IMR-90 (cell line): ENCODE measurements at regions not wholly inside any gene's neighbourhood (a gene's known extent, or its start where the extent isn't known, plus 50 kb on each side); places are given as distances from the start of the nearest gene placed in this dataset.

Source experiments
- ATAC-seq: fragments of 200-7000 bp; cut with Tn5 transposase; 2 replicates; pipeline ENCODE4 v1.9.1; 2020; ENCODE audit warnings: low read depth, mild to moderate bottlenecking, moderate library complexity
- BruUV-seq: library from RNA; stranded (reverse); fragments of 400-500 nt; replicated peaks from 2 replicates; lab custom pipeline; 2021; lab: Mats Ljungman, UMichigan
- CTCF ChIA-PET: fragments of 300-600 bp; formaldehyde crosslinking; extraction: SDS; loops from one replicate; lab custom pipeline; 2021; ENCODE audit warnings: antibody characterized with exemption; lab: Yijun Ruan, JAX
- POLR2A ChIA-PET: fragments of 300-600 bp; sonication (Branson Sonifier 250); formaldehyde crosslinking; loops from one replicate; lab custom pipeline; 2022; ENCODE audit warnings: antibody characterized with exemption; ENCODE audit not compliant: unreplicated experiment; lab: Charles Lee
- DNase-seq: peaks from one replicate; pipeline ENCODE4 v3.0.0; 2013
- H2AFZ ChIP-seq: replicated peaks from 2 replicates; pipeline ENCODE3; 2013; ENCODE audit warnings: low read length, mild to moderate bottlenecking; ENCODE audit not compliant: poor library complexity
- H2AK5ac ChIP-seq: 2 replicates; pipeline ENCODE4 v1.6.1; 2013; ENCODE audit warnings: low read depth, low read length, inconsistent platforms
- H2AK9ac ChIP-seq: replicated peaks from 2 replicates; pipeline ENCODE3; 2013; ENCODE audit warnings: mild to moderate bottlenecking, low read depth, low read length, moderate library complexity; ENCODE audit not compliant: poor library complexity
- H2BK120ac ChIP-seq: 2 replicates; pipeline ENCODE4 v1.6.1; 2013; ENCODE audit warnings: low read depth, low read length, inconsistent platforms
- H2BK15ac ChIP-seq: 3 replicates; pipeline ENCODE4 v1.6.1; 2013; ENCODE audit warnings: low read depth, low read length, inconsistent platforms
- H2BK20ac ChIP-seq: 2 replicates; pipeline ENCODE4 v1.6.1; 2013; ENCODE audit warnings: low read depth, mild to moderate bottlenecking, inconsistent platforms, low read length, moderate library complexity
- H2BK5ac ChIP-seq: 2 replicates; pipeline ENCODE4 v1.6.1; 2013; ENCODE audit warnings: mild to moderate bottlenecking, low read depth, low read length, inconsistent platforms; ENCODE audit not compliant: poor library complexity, severe bottlenecking
- H3K14ac ChIP-seq: replicated peaks from 2 replicates; pipeline ENCODE4 v1.6.1; 2013; ENCODE audit warnings: low read depth, low read length, inconsistent platforms
- H3K18ac ChIP-seq: 2 replicates; pipeline ENCODE4 v1.6.1; 2013; ENCODE audit warnings: low read depth, low read length, control low read depth
- H3K23ac ChIP-seq: 2 replicates; pipeline ENCODE4 v1.6.1; 2013; ENCODE audit warnings: low read depth, low read length, inconsistent platforms
- H3K27ac ChIP-seq: 2 replicates; pipeline ENCODE4 v1.5.1; 2013; ENCODE audit warnings: mild to moderate bottlenecking, control low read depth, low read length; ENCODE audit not compliant: insufficient read depth
- H3K27me3 ChIP-seq: 2 replicates; pipeline ENCODE4 v1.6.1; 2013; ENCODE audit warnings: low read length; ENCODE audit not compliant: control insufficient read depth, insufficient read depth
- H3K36me3 ChIP-seq: 2 replicates; pipeline ENCODE4 v1.6.1; 2013; ENCODE audit warnings: low read length, mixed read lengths; ENCODE audit not compliant: control insufficient read depth, insufficient read depth
- H3K4ac ChIP-seq: 2 replicates; pipeline ENCODE4 v1.6.1; 2013; ENCODE audit warnings: low read depth, low read length, inconsistent platforms
- H3K4me1 ChIP-seq: 2 replicates; pipeline ENCODE4 v1.6.1; 2013; ENCODE audit warnings: low read length, mixed read lengths; ENCODE audit not compliant: control insufficient read depth, insufficient read depth
- H3K4me2 ChIP-seq: 2 replicates; pipeline ENCODE4 v1.6.1; 2013; ENCODE audit warnings: low read depth, mild to moderate bottlenecking, control low read depth, low read length, moderate library complexity
- H3K4me3 ChIP-seq: 2 replicates; pipeline ENCODE4 v1.5.1; 2013; ENCODE audit warnings: low read depth, mild to moderate bottlenecking, control low read depth, low read length, moderate library complexity; ENCODE audit not compliant: insufficient read depth
- H3K56ac ChIP-seq: 2 replicates; pipeline ENCODE4 v1.6.1; 2013; ENCODE audit warnings: low read length, inconsistent platforms; ENCODE audit not compliant: insufficient read depth; ENCODE audit errors: extremely low read depth
- H3K79me1 ChIP-seq, 2 experiments: 2 replicates each; pipeline ENCODE4 v1.6.1; 2013; ENCODE audit warnings: low read length in 2 of 2, inconsistent platforms in 1 of 2, low read depth in 1 of 2
- H3K9ac ChIP-seq: 2 replicates; pipeline ENCODE4 v1.6.1; 2013; ENCODE audit warnings: low read depth, low read length, control low read depth
- H3K9me1 ChIP-seq: 2 replicates; pipeline ENCODE4 v1.6.1; 2013; ENCODE audit warnings: low read length, inconsistent platforms; ENCODE audit not compliant: insufficient read depth
- H3K9me3 ChIP-seq: 2 replicates; pipeline ENCODE4 v1.6.1; 2013; ENCODE audit warnings: low read length; ENCODE audit not compliant: control insufficient read depth, insufficient read depth
- H4K20me1 ChIP-seq: 2 replicates; pipeline ENCODE4 v1.6.1; 2013; ENCODE audit warnings: low read length, inconsistent platforms; ENCODE audit not compliant: insufficient read depth
- H4K5ac ChIP-seq: 2 replicates; pipeline ENCODE4 v1.6.1; 2013; ENCODE audit warnings: mild to moderate bottlenecking, low read depth, low read length, control low read depth
- H4K8ac ChIP-seq, 2 experiments: 2 replicates each; pipeline ENCODE4 v1.6.1; 2013; ENCODE audit warnings: low read depth in 2 of 2, low read length in 2 of 2, control low read depth in 1 of 2, inconsistent platforms in 1 of 2
- H4K91ac ChIP-seq: 2 replicates; pipeline ENCODE4 v1.6.1; 2013; ENCODE audit warnings: low read depth, low read length, inconsistent platforms; ENCODE audit not compliant: insufficient read depth
- POLR2A ChIP-seq: IDR thresholded peaks from 2 replicates; pipeline ENCODE4 v1.6.1; 2012; ENCODE audit warnings: mild to moderate bottlenecking, low read depth, low read length
- WGBS, 2 experiments: methylation state at CpG; one replicate each; pipeline versions ENCODE4 v1.1.5 to v1.1.7; 2013; ENCODE audit warnings: missing lambda C conversion rate in 2 of 2; ENCODE audit not compliant: insufficient read length in 1 of 2; ENCODE audit errors: extremely low coverage in 2 of 2; 5-methylcytosine and 5-hydroxymethylcytosine counted together
- dilution Hi-C: fragments of 300-500 bp; cut with HindIII; formaldehyde crosslinking; loops from one replicate; pipeline ENCODE4 v1.14.3; 2018; ENCODE audit warnings: low sequenced_read_pairs; ENCODE audit not compliant: unreplicated experiment
- in situ Hi-C: fragments of 300-500 bp; cut with MboI; formaldehyde crosslinking; loops from 3 replicates; pipeline ENCODE4 v1.14.3; 2019; ENCODE audit warnings: low sequenced_read_pairs, inconsistent platforms, mixed read lengths
- intact Hi-C: fragments of 100-400 bp; cut with micrococcal nuclease; formaldehyde crosslinking; loops from 2 replicates; pipeline ENCODE4 v1.10.0; 2022

DNA sequence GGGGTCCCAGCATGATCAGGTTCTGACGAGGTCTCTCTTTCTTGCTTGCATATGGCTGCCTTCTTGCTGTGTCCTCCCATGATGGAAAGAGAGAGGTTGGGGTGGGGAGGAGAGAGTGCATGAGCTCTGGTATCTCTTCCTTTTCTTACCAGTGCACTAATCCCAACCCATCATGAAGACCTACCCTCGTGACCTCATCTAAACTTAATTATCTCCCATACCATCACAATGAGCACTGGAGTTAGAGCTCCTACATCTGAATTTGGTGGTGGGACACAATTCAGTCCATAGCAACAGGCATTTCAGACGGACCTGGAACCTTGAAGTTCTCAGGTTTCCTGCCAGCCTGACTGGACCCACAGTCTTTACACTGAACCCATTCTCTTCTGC is 125.2 kb upstream of the ZNF648 start:
- no peaks in the 10 kb centered on the region for H3K4me1 ChIP-seq
- H2BK20ac ChIP-seq = no peak overlapping the region
- H4K5ac ChIP-seq = no peak overlapping the region
- no peak overlapping the region for H3K23ac ChIP-seq
- no peak overlapping the region for H3K27ac ChIP-seq
- no peak for TF ChIP-seq POLR2A
- H3K4me3 ChIP-seq = no peak overlapping the region
- no CpG with 5 or more reads among the region's 3 CpGs for WGBS, 2 experiments
- H2AFZ ChIP-seq = no peak overlapping the region
- POLR2A ChIA-PET = no interaction called here
- CTCF ChIA-PET = no interaction called here
- H2AK9ac ChIP-seq = no peak overlapping the region
- no peak overlapping the region for H4K8ac ChIP-seq
- H2BK5ac ChIP-seq = no peak overlapping the region
- dilution Hi-C loops (no loop called here), intact Hi-C loops (no loop called here), in situ Hi-C loops (no loop called here)
- no peaks in the 10 kb centered on the region for H3K27me3 ChIP-seq
- H3K36me3 ChIP-seq = no peaks in the 10 kb centered on the region
- H3K9me1 ChIP-seq = no peaks in the 10 kb centered on the region
- no peak overlapping the region for H3K9ac ChIP-seq
- H3K4ac ChIP-seq = no peak overlapping the region
- BruUV-seq = no TSS peak
- H3K9me3 ChIP-seq = no peaks in the 10 kb centered on the region
- no peak overlapping the region for H2BK120ac ChIP-seq
- H3K18ac ChIP-seq = no peak overlapping the region
- H2BK15ac ChIP-seq = no peak overlapping the region
- no peaks in the 10 kb centered on the region for H4K20me1 ChIP-seq
- H3K79me1 ChIP-seq = no peaks in the 10 kb centered on the region
- no peak overlapping the region for H3K14ac ChIP-seq
- no peak for DNase-seq
- no peak overlapping the region for H4K91ac ChIP-seq
- H2AK5ac ChIP-seq = no peak overlapping the region
- H3K4me2 ChIP-seq = no peak overlapping the region
- H3K56ac ChIP-seq = no peak overlapping the region
- no peak for ATAC-seq
